ENCODE measurements at regions not wholly inside any gene's neighbourhood (a gene's known extent, or its start where the extent isn't known, plus 50 kb on each side); places are given as distances from the start of the nearest gene placed in this dataset.

GRCh38 chr18:46356278-46357033, 252.3 kb downstream of the HAUS1 start:
- TF ChIP-seq CTCF (IDR thresholded peaks at IDR 0.05) (no peak), POLR2A (IDR thresholded peaks at IDR 0.05) (no peak)

All from thyroid gland (tissue), 4 donors.